Neural progenitor cell (in vitro differentiated cells): ENCODE measurements at regions not wholly inside any gene's neighbourhood (a gene's known extent, or its start where the extent isn't known, plus 50 kb on each side); places are given as distances from the start of the nearest gene placed in this dataset.

Source experiments
- DNase-seq: peaks from one replicate; pipeline ENCODE4 v3.0.0-alpha.2; 2016; ENCODE audit warnings: low spot score
- H2AFZ ChIP-seq: fragments of 200-600 bp; sonication (generic); replicated peaks from 2 replicates; pipeline ENCODE4 v1.6.1; 2016; ENCODE audit warnings: antibody characterized with exemption
- H3F3A ChIP-seq: fragments of 200-600 bp; sonication (generic); 2 replicates; pipeline ENCODE4 v1.6.1; 2016; ENCODE audit warnings: antibody characterized with exemption, low read depth
- H3K27ac ChIP-seq: fragments of 200-600 bp; sonication (generic); 2 replicates; pipeline ENCODE4 v1.5.1; 2016; ENCODE audit warnings: mild to moderate bottlenecking
- H3K27me3 ChIP-seq: fragments of 200-600 bp; sonication (generic); 2 replicates; pipeline ENCODE4 v1.6.1; 2016; ENCODE audit warnings: mild to moderate bottlenecking, moderate library complexity
- H3K36me3 ChIP-seq: fragments of 200-600 bp; sonication (generic); 2 replicates; pipeline ENCODE4 v1.5.1; 2016
- H3K4me1 ChIP-seq: fragments of 200-600 bp; sonication (generic); 2 replicates; pipeline ENCODE4 v1.6.1; 2016; ENCODE audit warnings: mixed run types
- H3K4me2 ChIP-seq: fragments of 200-600 bp; sonication (generic); 2 replicates; pipeline ENCODE4 v1.6.1; 2016
- H3K4me3 ChIP-seq: fragments of 200-600 bp; sonication (generic); 2 replicates; pipeline ENCODE4 v1.5.1; 2016
- H3K79me2 ChIP-seq: fragments of 200-600 bp; sonication (generic); 2 replicates; pipeline ENCODE4 v1.6.1; 2016; ENCODE audit warnings: low read depth
- H3K9ac ChIP-seq: fragments of 200-600 bp; sonication (generic); 2 replicates; pipeline ENCODE4 v1.6.1; 2016
- H3K9me3 ChIP-seq: fragments of 200-600 bp; sonication (generic); 2 replicates; pipeline ENCODE4 v1.5.1; 2016; ENCODE audit warnings: low read depth
- H4K20me1 ChIP-seq: fragments of 200-600 bp; sonication (generic); 2 replicates; pipeline ENCODE4 v1.6.1; 2016; ENCODE audit warnings: low read depth
- H3K27ac Mint-ChIP-seq: 3 replicates; pipeline ENCODE4 v1.8.0; 2021; ENCODE audit warnings: mixed read lengths
- H3K27me3 Mint-ChIP-seq: 2 replicates; pipeline ENCODE4 v1.8.0; 2022; ENCODE audit warnings: low read depth, mild to moderate bottlenecking, inconsistent platforms, moderate library complexity, mixed read lengths; ENCODE audit not compliant: insufficient read depth
- H3K36me3 Mint-ChIP-seq: 3 replicates; pipeline ENCODE4 v1.8.0; 2021; ENCODE audit warnings: mixed read lengths
- H3K4me1 Mint-ChIP-seq: 3 replicates; pipeline ENCODE4 v1.8.0; 2021; ENCODE audit warnings: mixed read lengths
- H3K4me3 Mint-ChIP-seq: 3 replicates; pipeline ENCODE4 v1.8.0; 2021; ENCODE audit warnings: mild to moderate bottlenecking, moderate library complexity, mixed read lengths
- H3K9me3 Mint-ChIP-seq: 3 replicates; pipeline ENCODE4 v1.8.0; 2020; ENCODE audit warnings: mixed read lengths
- EZH2 ChIP-seq: fragments of 200-600 bp; sonication (generic); IDR thresholded peaks from 2 replicates; pipeline ENCODE4 v1.6.1; 2017; ENCODE audit warnings: antibody characterized with exemption, mild to moderate bottlenecking, moderate library complexity
- EZH2phosphoT487 ChIP-seq: fragments of 200-600 bp; sonication (generic); IDR thresholded peaks from 2 replicates; pipeline ENCODE4 v1.6.1; 2017; ENCODE audit warnings: antibody characterized with exemption
- TF ChIP-seq, protein P1 (sequence below): fragments of 200-600 bp; sonication (generic); IDR thresholded peaks from 2 replicates; pipeline ENCODE4 v1.5.1; 2017; ENCODE audit warnings: antibody characterized with exemption, mild to moderate bottlenecking

DNA sequence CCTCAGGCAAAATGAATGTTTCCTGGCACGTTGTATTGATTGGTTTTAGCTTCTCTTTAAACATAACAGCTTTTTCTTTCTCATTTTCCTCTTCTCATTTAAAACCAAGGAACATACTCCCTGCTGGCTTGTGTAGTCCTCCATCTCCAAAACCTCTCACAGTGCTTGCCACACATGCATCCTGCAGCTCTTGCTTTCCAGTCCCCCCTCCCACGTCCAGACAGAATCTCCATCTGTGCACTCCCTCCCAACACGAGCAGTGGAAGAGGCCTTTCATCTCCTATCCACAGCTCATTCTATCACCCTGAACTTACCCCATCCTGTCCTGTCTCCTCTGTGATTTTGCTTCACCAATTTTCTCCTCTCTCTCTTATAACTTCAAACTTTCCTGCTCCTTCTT lies 99.6 kb upstream of the THSD7B start:
- no peak overlapping the region for H3K4me3 ChIP-seq
- H3K9me3 Mint-ChIP-seq = no peaks in the 10 kb centered on the region
- no peak overlapping the region for H2AFZ ChIP-seq
- no peaks in the 10 kb centered on the region for H3K4me1 ChIP-seq
- no peaks in the 10 kb centered on the region for H3K27me3 Mint-ChIP-seq
- H3K4me1 Mint-ChIP-seq = no peaks in the 10 kb centered on the region
- H3K27ac ChIP-seq = no peak overlapping the region
- H3K4me2 ChIP-seq = no peak overlapping the region
- H3K27me3 ChIP-seq = no peaks in the 10 kb centered on the region
- H3K9me3 ChIP-seq = no peaks in the 10 kb centered on the region
- DNase-seq = no peak
- H3F3A ChIP-seq = no peaks in the 10 kb centered on the region
- TF ChIP-seq, protein P1, sequence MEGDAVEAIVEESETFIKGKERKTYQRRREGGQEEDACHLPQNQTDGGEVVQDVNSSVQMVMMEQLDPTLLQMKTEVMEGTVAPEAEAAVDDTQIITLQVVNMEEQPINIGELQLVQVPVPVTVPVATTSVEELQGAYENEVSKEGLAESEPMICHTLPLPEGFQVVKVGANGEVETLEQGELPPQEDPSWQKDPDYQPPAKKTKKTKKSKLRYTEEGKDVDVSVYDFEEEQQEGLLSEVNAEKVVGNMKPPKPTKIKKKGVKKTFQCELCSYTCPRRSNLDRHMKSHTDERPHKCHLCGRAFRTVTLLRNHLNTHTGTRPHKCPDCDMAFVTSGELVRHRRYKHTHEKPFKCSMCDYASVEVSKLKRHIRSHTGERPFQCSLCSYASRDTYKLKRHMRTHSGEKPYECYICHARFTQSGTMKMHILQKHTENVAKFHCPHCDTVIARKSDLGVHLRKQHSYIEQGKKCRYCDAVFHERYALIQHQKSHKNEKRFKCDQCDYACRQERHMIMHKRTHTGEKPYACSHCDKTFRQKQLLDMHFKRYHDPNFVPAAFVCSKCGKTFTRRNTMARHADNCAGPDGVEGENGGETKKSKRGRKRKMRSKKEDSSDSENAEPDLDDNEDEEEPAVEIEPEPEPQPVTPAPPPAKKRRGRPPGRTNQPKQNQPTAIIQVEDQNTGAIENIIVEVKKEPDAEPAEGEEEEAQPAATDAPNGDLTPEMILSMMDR = no peak
- no peak for TF ChIP-seq EZH2
- TF ChIP-seq EZH2phosphoT487 = no peak
- H4K20me1 ChIP-seq = no peaks in the 10 kb centered on the region
- no peak overlapping the region for H3K27ac Mint-ChIP-seq
- H3K9ac ChIP-seq = no peak overlapping the region
- no peaks in the 10 kb centered on the region for H3K79me2 ChIP-seq
- no peaks in the 10 kb centered on the region for H3K36me3 ChIP-seq
- no peaks in the 10 kb centered on the region for H3K36me3 Mint-ChIP-seq
- no peak overlapping the region for H3K4me3 Mint-ChIP-seq

DNA sequence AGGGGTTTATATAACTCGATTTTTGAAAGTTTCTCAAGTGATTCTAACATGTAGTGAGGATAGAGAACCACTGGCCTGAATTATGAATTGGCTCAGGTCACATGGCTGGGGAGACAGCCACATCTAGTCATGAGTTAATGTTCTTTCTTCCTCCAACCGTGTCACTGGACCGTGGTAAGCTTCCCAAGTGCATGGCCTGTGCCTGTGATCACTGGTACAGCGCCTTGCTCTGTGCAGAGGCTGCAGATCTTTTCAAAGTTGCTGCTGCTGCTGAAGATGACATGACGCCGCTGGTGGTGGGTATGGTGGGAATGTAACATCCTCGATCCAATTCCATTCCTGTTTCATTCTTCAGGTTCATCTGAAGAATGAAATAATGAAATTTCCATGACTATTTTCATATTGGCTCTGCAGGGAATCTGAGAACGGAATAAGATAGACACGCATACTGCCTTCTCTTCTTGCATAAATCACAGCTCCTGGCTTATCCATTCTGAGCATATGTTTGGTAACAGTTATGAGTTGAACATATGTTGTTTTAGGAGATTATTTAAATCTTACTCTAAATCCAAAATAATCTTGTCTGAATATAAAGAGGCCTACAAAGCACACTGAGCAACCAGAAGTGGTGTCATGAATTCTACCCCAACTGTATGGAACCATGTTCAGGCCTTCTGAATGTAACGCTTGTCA lies 100.5 kb upstream of the THSD7B start:
- Histone ChIP-seq H2AFZ (no peak overlapping the region), H4K20me1 (no peaks in the 10 kb centered on the region), H3K27ac (no peak overlapping the region), H3K4me2 (no peak overlapping the region), H3K27me3 (no peaks in the 10 kb centered on the region), H3K79me2 (no peaks in the 10 kb centered on the region), H3K9me3 (no peaks in the 10 kb centered on the region), H3K4me1 (no peaks in the 10 kb centered on the region), H3K9ac (no peak overlapping the region), H3F3A (no peaks in the 10 kb centered on the region), H3K4me3 (no peak overlapping the region), H3K36me3 (no peaks in the 10 kb centered on the region)
- Mint-ChIP-seq H3K4me1 (no peaks in the 10 kb centered on the region), H3K36me3 (no peaks in the 10 kb centered on the region), H3K9me3 (no peaks in the 10 kb centered on the region), H3K27ac (no peak overlapping the region), H3K4me3 (no peak overlapping the region), H3K27me3 (no peaks in the 10 kb centered on the region)
- TF ChIP-seq EZH2 (no peak), EZH2phosphoT487 (no peak)
- TF ChIP-seq, protein P1 = no peak
- no peak for DNase-seq

DNA sequence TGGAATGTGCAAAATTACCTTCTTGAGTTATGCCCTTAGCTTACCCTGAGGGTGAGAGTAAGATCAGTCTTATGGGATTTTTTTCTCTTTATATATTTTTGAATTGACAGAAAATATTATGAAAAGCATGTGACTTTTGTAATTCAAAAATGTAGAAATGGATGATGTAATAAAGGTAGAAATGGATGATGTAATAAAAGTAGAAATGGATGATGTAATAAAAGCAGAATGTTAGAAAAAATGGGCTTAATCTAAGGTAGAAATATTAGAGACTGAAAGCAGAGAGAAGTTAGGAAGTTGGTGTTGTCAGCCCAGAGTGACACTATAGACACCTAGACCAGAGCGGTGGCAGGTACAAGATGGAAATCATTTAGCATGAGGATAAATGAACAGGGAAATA lies 107.1 kb upstream of the THSD7B start:
- H3K4me2 ChIP-seq = no peak overlapping the region
- no peaks in the 10 kb centered on the region for H3F3A ChIP-seq
- no peak overlapping the region for H3K4me3 ChIP-seq
- Mint-ChIP-seq H3K27ac (no peak overlapping the region), H3K4me1 (no peaks in the 10 kb centered on the region), H3K27me3 (no peaks in the 10 kb centered on the region), H3K4me3 (no peak overlapping the region), H3K9me3 (no peaks in the 10 kb centered on the region), H3K36me3 (no peaks in the 10 kb centered on the region)
- H3K27me3 ChIP-seq = no peaks in the 10 kb centered on the region
- no peak overlapping the region for H3K9ac ChIP-seq
- no peaks in the 10 kb centered on the region for H3K79me2 ChIP-seq
- H3K27ac ChIP-seq = no peak overlapping the region
- no peaks in the 10 kb centered on the region for H3K4me1 ChIP-seq
- H2AFZ ChIP-seq = no peak overlapping the region
- no peaks in the 10 kb centered on the region for H3K36me3 ChIP-seq
- TF ChIP-seq, protein P1 = no peak
- TF ChIP-seq EZH2 (no peak), EZH2phosphoT487 (no peak)
- H4K20me1 ChIP-seq = no peaks in the 10 kb centered on the region
- no peak for DNase-seq
- H3K9me3 ChIP-seq = no peaks in the 10 kb centered on the region
